CD4-positive, CD25-positive, alpha-beta regulatory T cell (primary cell): ENCODE measurements at regions not wholly inside any gene's neighbourhood (a gene's known extent, or its start where the extent isn't known, plus 50 kb on each side); places are given as distances from the start of the nearest gene placed in this dataset.
A peak's percentile ranks its signal among the peaks of the same experiment; 100 is the strongest.

Experiments used
- ATAC-seq, 2 donors: fragments of 150-1000 bp; cut with Tn5 transposase; one replicate each; pipeline ENCODE4 v1.10.0; 2021; ENCODE audit warnings: low read depth in 2 of 2, moderate number of reproducible peaks in 2 of 2, moderate library complexity in 1 of 2
- DNase-seq, 3 donors: peaks; one replicate each; pipeline versions ENCODE4 v3.0.0 to v3.0.0-alpha.2; 2012 to 2022; ENCODE audit warnings: mixed read lengths in 1 of 3
- H3K27ac ChIP-seq: one replicate; pipeline ENCODE4 v1.7.0; 2013; ENCODE audit warnings: mild to moderate bottlenecking, low read length; ENCODE audit not compliant: insufficient read depth, poor library complexity, severe bottlenecking
- H3K27me3 ChIP-seq: one replicate; pipeline ENCODE4 v1.7.0; 2013; ENCODE audit warnings: low read length; ENCODE audit not compliant: control insufficient read depth, insufficient read depth
- H3K36me3 ChIP-seq: one replicate; pipeline ENCODE4 v1.7.0; 2013; ENCODE audit warnings: mild to moderate bottlenecking, low read length, moderate library complexity; ENCODE audit not compliant: control insufficient read depth, insufficient read depth
- H3K4me1 ChIP-seq: 2 replicates; pipeline ENCODE4 v1.7.0; 2013; ENCODE audit warnings: mild to moderate bottlenecking, low read length; ENCODE audit not compliant: insufficient read depth, control insufficient read depth, poor library complexity, severe bottlenecking
- H3K4me3 ChIP-seq: one replicate; pipeline ENCODE4 v1.7.0; 2013; ENCODE audit warnings: low read depth, mild to moderate bottlenecking, low read length, moderate library complexity
- H3K9me3 ChIP-seq, 2 experiments: 1 replicate in 1 of 2; 2 replicates in 1 of 2; pipeline ENCODE4 v1.7.0; 2013; ENCODE audit warnings: low read length in 2 of 2, mild to moderate bottlenecking in 1 of 2, moderate library complexity in 1 of 2; ENCODE audit not compliant: control insufficient read depth in 2 of 2
- H3K27ac Mint-ChIP-seq, 3 donors: one replicate each; pipeline ENCODE4 v1.8.0; 2020 to 2022; ENCODE audit warnings: mild to moderate bottlenecking in 3 of 3, mixed read lengths in 3 of 3, moderate library complexity in 2 of 3
- H3K27me3 Mint-ChIP-seq: one replicate; pipeline ENCODE4 v1.8.0; 2022; ENCODE audit warnings: mild to moderate bottlenecking, mixed read lengths
- H3K36me3 Mint-ChIP-seq: one replicate; pipeline ENCODE4 v1.8.0; 2020; ENCODE audit warnings: mixed read lengths
- H3K4me1 Mint-ChIP-seq, 4 donors: one replicate each; pipeline ENCODE4 v1.8.0; 2020 to 2022; ENCODE audit warnings: mixed read lengths in 4 of 4, mild to moderate bottlenecking in 1 of 4
- H3K4me3 Mint-ChIP-seq, 4 donors: one replicate each; pipeline ENCODE4 v1.8.0; 2020 to 2022; ENCODE audit warnings: mild to moderate bottlenecking in 4 of 4, mixed read lengths in 4 of 4, moderate library complexity in 3 of 4
- H3K9me3 Mint-ChIP-seq, 7 donors: one replicate each; pipeline ENCODE4 v1.8.0; 2020 to 2022; ENCODE audit warnings: mixed read lengths in 7 of 7, mild to moderate bottlenecking in 3 of 7, moderate library complexity in 2 of 7

DNA sequence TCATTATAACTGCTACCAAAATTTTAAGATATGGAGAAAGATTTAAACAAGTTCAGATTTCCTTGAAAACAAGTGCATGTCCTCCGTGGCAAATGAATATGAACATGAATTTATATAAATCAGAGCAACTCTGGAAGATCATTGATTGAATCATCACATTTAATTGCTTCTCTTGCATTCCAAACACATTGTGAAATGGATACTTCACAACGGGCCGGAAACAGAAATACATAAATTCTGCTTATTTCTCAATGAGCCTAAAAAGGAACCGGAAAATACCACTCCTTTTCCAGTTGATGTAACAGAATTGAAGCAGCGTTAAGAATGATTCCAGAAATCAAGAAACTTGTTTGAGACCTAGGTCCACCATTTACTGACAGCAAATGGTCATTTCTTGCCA lies 134.6 kb upstream of the BTN3A2 start:
- Histone ChIP-seq H3K36me3 (no peaks in the 10 kb centered on the region), H3K9me3 (peaks cover 0 to 2% of the 10 kb centered on the region in 2 experiments), H3K27me3 (no peaks in the 10 kb centered on the region), H3K27ac (no peak overlapping the region), H3K4me1 (peaks cover 25% of the 10 kb centered on the region), H3K4me3 (no peak overlapping the region)
- Mint-ChIP-seq H3K4me1 (peaks cover 11 to 49% (median 30%) of the 10 kb centered on the region in 4 donors), H3K27me3 (no peaks in the 10 kb centered on the region), H3K27ac (no peak overlapping the region), H3K9me3 (no peaks in the 10 kb centered on the region), H3K4me3 (no peak overlapping the region), H3K36me3 (peaks cover 8% of the 10 kb centered on the region)
- no peak for DNase-seq
- ATAC-seq: no peak

DNA sequence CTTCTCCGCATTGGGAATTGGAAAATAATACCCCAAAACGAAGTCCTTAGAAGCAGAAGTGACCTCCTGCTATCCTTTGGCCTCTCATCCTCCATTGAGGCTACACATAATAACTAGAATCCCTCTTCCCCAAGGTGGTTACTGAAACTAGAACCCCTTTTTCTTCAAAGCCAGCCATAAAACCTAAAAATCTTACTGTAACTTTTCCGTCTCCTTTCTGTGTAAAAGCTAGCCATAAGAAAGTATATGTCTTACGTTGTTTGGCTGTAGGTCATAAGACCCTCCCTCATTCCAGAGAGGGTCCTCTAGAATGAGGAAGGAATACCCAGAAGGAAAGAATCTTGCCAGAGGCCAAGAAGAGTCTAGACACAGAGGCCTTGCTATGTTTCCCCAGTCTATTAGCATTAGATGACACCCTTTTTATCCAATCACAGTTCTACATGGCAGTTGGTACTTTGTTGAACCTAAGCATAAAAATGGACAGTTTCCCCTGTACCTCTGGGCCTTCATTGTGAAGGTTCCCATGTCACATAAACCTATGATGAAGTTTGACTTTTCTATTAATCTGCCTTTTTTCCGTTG lies 133.9 kb upstream of the BTN3A2 start:
- Mint-ChIP-seq H3K27me3 (no peaks in the 10 kb centered on the region), H3K4me3 (peak overlapping the region in 1 of 4 donors; percentile 42), H3K9me3 (no peaks in the 10 kb centered on the region), H3K27ac (no peak overlapping the region), H3K4me1 (peaks cover 14 to 49% (median 33%) of the 10 kb centered on the region in 4 donors), H3K36me3 (peaks cover 8% of the 10 kb centered on the region)
- Histone ChIP-seq H3K27me3 (no peaks in the 10 kb centered on the region), H3K4me1 (peaks cover 26% of the 10 kb centered on the region), H3K27ac (no peak overlapping the region), H3K4me3 (no peak overlapping the region), H3K9me3 (no peaks in the 10 kb centered on the region), H3K36me3 (no peaks in the 10 kb centered on the region)
- no peak for DNase-seq
- ATAC-seq: no peak

DNA sequence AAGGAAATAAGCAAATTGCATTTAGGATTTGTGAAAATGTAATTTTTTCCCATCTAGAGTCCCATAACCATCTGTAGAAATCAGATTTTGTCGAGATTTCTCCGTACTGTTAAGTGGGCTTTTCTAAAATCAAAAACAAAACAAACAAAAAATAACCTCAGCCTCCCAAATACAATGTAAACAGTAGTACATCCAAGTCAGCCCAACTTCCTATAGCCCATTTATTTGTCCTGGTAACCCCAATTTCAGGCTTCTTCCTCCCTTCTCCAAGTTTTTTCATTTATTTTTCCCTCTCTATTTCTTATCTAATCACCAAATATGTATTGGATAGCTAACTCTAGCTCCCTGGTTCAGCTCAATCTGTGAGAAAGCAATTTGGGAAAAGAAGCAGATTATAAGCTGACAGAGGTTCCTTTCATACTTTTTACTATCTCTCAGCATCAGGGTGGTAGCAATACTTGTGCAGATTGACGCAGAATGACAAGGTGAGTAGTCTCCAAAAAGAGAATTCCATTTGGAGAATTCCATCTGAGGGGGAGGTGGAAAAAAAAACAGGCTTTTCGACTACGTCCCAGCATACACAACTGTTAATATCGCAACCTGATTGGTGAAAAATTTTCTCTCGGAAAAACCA lies 132.6 kb upstream of the BTN3A2 start:
- H3K36me3 ChIP-seq: no peaks in the 10 kb centered on the region
- peak overlapping the region; percentile 95 for H3K27ac ChIP-seq
- H3K4me3 ChIP-seq: peak overlapping the region; percentile 94
- peak overlapping the region; percentile 90 to 98 (median 96) for H3K4me3 Mint-ChIP-seq
- ATAC-seq: no peak
- no peak for DNase-seq
- H3K27me3 Mint-ChIP-seq: no peaks in the 10 kb centered on the region
- H3K4me1 Mint-ChIP-seq: peaks cover 11 to 40% (median 25%) of the 10 kb centered on the region in 4 donors
- peaks cover 26% of the 10 kb centered on the region for H3K4me1 ChIP-seq
- H3K9me3 Mint-ChIP-seq: no peaks in the 10 kb centered on the region
- H3K36me3 Mint-ChIP-seq: peaks cover 3% of the 10 kb centered on the region
- no peaks in the 10 kb centered on the region for H3K9me3 ChIP-seq
- no peaks in the 10 kb centered on the region for H3K27me3 ChIP-seq
- H3K27ac Mint-ChIP-seq: peak overlapping the region; percentile 96 to 99 (median 98)

DNA sequence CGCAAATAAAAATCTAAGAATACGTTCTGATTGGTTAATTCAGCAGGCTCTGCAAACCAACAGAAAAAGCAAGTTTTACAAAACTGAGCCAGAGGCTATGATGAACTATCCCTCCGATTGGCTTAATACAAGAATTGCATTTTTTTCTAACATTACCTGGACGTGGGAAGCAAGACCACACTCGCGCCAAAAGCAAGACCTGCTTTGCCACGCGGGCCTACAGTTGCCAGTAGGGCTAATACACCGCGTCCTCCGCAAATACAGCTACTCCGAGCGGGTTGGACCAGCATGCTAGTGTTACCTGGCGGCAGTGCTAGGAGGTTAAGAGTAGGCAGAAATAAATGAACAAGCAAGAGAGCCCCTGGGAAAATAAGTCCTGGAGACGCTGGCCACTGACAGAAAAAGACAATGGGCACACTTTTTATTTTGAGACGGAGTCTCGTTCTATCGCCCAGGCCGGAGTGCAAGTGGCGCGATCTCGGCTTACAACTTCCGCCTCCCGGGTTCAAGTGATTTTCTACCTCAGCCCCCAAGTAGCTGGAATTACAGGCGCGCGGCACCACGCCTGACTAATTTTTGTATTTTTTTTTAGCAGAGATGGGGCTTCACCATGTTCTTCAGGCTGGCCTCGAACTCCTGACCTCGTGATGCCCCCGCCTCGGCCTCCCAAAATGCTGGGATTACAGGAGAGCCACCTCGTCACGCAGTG lies 131.9 kb upstream of the BTN3A2 start:
- Histone ChIP-seq H3K27ac (peak overlapping the region; percentile 95), H3K9me3 (no peaks in the 10 kb centered on the region), H3K4me1 (peaks cover 26% of the 10 kb centered on the region), H3K36me3 (no peaks in the 10 kb centered on the region), H3K4me3 (peak overlapping the region; percentile 94), H3K27me3 (no peaks in the 10 kb centered on the region)
- peak overlapping the region; percentile 90 to 98 (median 96) for H3K4me3 Mint-ChIP-seq
- DNase-seq (peak; percentile 26 to 81 (median 64)), ATAC-seq (peak; percentile 16 to 21)
- H3K36me3 Mint-ChIP-seq: peaks cover 3% of the 10 kb centered on the region
- no peaks in the 10 kb centered on the region for H3K27me3 Mint-ChIP-seq
- H3K27ac Mint-ChIP-seq: peak overlapping the region; percentile 96 to 99 (median 98)
- no peaks in the 10 kb centered on the region for H3K9me3 Mint-ChIP-seq
- peaks cover 11 to 40% (median 25%) of the 10 kb centered on the region in 4 donors for H3K4me1 Mint-ChIP-seq

DNA sequence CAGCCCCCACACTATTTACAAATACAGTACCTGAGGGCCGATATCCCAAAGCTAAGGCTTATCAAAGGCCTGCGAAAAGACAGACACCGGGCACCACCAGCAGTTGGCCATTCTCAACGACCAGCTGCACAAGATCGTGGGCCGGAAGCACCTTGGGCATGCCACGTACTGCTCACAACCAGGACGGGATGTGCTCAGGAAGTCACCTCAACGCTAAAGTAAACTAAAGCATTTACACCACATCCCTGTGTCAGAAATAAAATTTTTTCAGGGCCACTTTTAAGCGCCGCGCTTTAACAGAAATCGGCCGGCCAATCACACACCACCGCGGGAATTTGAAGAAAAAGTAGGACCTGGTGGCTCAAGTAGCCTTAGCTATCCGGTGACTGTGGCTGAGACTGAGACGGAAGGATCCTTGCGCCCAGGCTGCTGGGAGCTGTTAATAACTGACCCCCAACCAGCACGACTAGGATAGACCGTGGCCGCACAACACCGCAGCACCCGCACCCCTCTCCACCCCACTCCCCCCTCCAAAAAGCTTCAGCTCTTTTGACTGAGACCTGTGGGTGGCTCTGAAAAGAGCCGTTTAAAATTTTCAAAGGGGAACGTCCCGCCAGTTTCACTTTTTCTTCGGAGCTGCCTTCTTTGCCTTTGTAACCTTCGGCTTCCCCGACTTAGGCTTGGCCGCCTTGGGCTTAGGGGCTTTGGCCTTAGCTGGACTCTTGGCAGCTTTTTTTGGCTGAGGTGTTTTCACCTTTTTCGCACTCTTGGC lies 131.2 kb upstream of the BTN3A2 start:
- H3K4me3 ChIP-seq: peak overlapping the region; percentile 94
- H3K36me3 Mint-ChIP-seq: peaks cover 3% of the 10 kb centered on the region
- no peaks in the 10 kb centered on the region for H3K27me3 Mint-ChIP-seq
- H3K9me3 Mint-ChIP-seq: no peaks in the 10 kb centered on the region
- peaks cover 26% of the 10 kb centered on the region for H3K4me1 ChIP-seq
- H3K4me1 Mint-ChIP-seq: peaks cover 11 to 40% (median 25%) of the 10 kb centered on the region in 4 donors
- H3K27ac ChIP-seq: peak overlapping the region; percentile 95
- ATAC-seq (peak; percentile 59 to 66), DNase-seq (peak; percentile 51 to 91 (median 84))
- no peaks in the 10 kb centered on the region for H3K36me3 ChIP-seq
- peak overlapping the region; percentile 96 to 99 (median 98) for H3K27ac Mint-ChIP-seq
- H3K9me3 ChIP-seq: no peaks in the 10 kb centered on the region
- no peaks in the 10 kb centered on the region for H3K27me3 ChIP-seq
- peak overlapping the region; percentile 90 to 98 (median 96) for H3K4me3 Mint-ChIP-seq

DNA sequence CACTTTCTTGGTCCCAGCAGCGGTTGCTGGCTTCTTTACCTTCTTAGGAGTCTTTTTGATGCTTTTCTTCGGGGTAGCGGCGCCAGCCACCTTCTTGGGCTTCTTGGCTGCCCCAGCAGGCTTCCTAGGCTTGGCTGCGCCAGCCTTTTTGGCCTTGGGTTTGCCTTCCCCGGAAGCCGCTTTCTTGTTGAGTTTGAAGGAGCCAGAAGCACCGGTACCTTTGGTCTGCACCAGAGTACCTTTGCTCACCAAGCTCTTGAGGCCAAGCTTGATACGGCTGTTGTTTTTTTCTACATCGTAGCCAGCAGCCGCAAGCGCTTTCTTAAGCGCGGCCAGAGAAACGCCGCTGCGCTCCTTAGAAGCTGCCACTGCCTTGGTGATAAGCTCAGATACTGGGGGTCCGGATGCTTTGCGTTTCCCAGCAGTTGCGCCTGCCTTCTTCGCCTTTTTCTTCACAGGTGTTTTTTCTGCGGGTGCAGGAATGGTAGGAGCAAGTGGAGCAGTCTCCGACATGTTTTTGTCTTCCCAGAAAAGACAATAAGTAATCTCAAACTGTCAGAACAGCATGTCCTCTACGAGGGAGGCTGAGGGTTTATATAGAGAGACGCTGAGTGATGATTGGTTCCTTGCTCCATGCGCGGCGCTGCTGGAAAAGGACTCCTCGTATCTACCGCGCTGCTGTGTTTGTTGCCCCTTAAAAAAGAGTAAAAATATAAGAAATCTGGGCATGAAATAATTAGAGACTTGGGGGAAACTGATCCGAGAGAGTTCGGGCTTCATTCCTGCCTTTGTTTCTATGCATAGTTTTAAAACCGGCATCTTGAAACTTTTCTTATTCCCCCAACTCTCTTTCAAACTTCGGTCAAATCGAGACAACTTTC lies 130.3 kb upstream of the BTN3A2 start:
- Histone ChIP-seq H3K4me1 (peaks cover 26% of the 10 kb centered on the region), H3K27me3 (no peaks in the 10 kb centered on the region), H3K36me3 (no peaks in the 10 kb centered on the region), H3K27ac (peak overlapping the region; percentile 95), H3K4me3 (peak overlapping the region; percentile 94), H3K9me3 (no peaks in the 10 kb centered on the region)
- H3K4me3 Mint-ChIP-seq: peak overlapping the region; percentile 90 to 98 (median 96)
- no peaks in the 10 kb centered on the region for H3K27me3 Mint-ChIP-seq
- H3K27ac Mint-ChIP-seq: peak overlapping the region; percentile 96 to 99 (median 98)
- H3K4me1 Mint-ChIP-seq: peaks cover 11 to 40% (median 25%) of the 10 kb centered on the region in 4 donors
- peak; percentile 67 to 68 for ATAC-seq
- no peaks in the 10 kb centered on the region for H3K9me3 Mint-ChIP-seq
- peak; percentile 53 to 95 (median 87) for DNase-seq
- peaks cover 3% of the 10 kb centered on the region for H3K36me3 Mint-ChIP-seq

DNA sequence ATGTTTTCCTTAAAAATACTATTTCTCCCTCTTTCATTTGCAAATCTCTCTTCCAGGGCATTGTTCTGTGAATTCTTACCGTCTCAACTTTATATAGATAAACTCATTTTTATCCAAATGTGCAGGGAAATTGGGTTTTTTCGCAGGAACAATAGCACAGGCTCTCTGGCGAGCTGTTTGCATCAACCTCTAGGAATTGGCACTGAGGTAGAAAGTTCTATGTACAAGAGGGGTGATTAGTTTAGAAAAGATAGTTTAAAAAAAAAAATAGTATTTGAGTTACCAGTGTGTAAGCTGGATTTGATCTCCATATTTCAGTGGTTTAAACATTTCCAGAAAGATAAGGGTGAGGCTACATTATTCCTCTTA lies 129.7 kb upstream of the BTN3A2 start:
- no peaks in the 10 kb centered on the region for H3K9me3 ChIP-seq
- ATAC-seq: no peak
- Mint-ChIP-seq H3K27me3 (no peaks in the 10 kb centered on the region), H3K4me1 (peaks cover 15 to 40% (median 29%) of the 10 kb centered on the region in 4 donors), H3K27ac (peak overlapping the region; percentile 96 to 99 (median 98)), H3K36me3 (peaks cover 3% of the 10 kb centered on the region), H3K9me3 (peaks cover 0 to 1% (median 0%) of the 10 kb centered on the region in 7 donors), H3K4me3 (peak overlapping the region; percentile 90 to 98 (median 96))
- H3K4me3 ChIP-seq: peak overlapping the region; percentile 94
- H3K36me3 ChIP-seq: no peaks in the 10 kb centered on the region
- H3K27me3 ChIP-seq: no peaks in the 10 kb centered on the region
- peak overlapping the region; percentile 95 for H3K27ac ChIP-seq
- DNase-seq: peak in 1 of 3 donors; percentile 67
- H3K4me1 ChIP-seq: peaks cover 31% of the 10 kb centered on the region
